ENCODE measurements at regions not wholly inside any gene's neighbourhood (a gene's known extent, or its start where the extent isn't known, plus 50 kb on each side); places are given as distances from the start of the nearest gene placed in this dataset.

DNA sequence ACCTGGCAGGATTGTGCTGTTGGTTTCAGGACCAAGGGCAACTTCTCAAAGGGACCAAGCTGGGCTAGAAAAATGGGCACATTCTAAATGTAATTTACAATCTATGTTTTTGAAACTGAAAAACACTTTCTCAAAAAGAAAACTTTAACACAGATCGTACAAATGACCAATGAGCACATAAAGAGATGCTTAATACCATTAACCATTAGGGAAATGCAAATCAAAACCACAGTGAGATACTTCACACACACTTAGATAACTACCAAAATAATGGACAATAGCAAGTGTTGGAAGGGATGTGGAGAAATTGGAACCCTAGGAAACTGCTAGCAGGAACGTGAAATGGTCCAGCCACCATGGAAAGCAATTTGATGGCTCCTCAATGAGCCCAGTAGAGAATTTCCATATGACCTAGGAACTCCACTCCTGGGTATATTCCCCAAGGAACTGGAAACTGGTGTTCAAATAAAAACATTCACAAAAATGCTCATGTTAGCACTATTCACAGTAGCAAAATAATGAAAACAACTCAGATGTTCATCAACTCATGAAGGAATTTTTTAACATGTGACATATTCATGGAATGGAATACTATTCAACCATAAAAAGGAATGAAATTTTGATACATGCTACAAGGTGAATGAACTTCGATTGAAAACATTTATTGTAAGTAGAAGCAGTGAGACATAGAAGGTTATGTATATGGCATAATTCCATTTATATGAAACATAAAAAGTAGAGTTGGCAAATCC, 288.3 kb upstream of the NR2F2 start:
- DNase-seq (ENCODE audit: low read depth) = no peak
- TF ChIP-seq, protein P1, sequence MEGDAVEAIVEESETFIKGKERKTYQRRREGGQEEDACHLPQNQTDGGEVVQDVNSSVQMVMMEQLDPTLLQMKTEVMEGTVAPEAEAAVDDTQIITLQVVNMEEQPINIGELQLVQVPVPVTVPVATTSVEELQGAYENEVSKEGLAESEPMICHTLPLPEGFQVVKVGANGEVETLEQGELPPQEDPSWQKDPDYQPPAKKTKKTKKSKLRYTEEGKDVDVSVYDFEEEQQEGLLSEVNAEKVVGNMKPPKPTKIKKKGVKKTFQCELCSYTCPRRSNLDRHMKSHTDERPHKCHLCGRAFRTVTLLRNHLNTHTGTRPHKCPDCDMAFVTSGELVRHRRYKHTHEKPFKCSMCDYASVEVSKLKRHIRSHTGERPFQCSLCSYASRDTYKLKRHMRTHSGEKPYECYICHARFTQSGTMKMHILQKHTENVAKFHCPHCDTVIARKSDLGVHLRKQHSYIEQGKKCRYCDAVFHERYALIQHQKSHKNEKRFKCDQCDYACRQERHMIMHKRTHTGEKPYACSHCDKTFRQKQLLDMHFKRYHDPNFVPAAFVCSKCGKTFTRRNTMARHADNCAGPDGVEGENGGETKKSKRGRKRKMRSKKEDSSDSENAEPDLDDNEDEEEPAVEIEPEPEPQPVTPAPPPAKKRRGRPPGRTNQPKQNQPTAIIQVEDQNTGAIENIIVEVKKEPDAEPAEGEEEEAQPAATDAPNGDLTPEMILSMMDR (IDR thresholded peaks at IDR 0.05; ENCODE audit: control insufficient read depth, insufficient read depth, low read depth, low read length, missing control alignments) = no peak
- no peak overlapping the region for H3K4me3 ChIP-seq (ENCODE audit: control insufficient read depth, low read depth, low read length)

DNA sequence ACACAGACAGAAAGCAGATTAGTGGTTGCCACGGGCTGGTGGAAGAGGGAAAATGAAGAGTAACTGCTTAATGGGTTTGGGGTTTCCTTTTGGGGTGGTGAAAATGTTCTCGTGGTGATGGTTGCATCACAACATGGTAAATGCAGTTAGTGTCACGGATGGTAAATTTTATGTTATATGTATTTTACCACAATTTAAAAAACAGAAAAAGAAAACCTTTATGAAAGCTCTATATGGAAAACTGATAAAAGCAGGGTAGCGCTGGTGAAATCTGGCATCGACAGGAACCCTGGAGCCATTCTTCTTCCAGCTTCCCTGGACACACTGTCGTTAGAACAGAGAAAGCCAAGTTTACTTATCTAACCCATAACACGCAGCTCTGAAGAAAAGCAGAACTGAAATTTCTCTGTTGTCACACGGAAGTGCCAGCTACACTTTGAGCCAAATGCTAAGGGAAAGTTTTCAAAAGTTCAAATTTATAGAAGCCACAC, 287.7 kb upstream of the NR2F2 start:
- TF ChIP-seq, protein P1 (IDR thresholded peaks at IDR 0.05; ENCODE audit: control insufficient read depth, insufficient read depth, low read depth, low read length, missing control alignments) = no peak
- H3K4me3 ChIP-seq (ENCODE audit: control insufficient read depth, low read depth, low read length) = no peak overlapping the region
- DNase-seq (ENCODE audit: low read depth) = no peak

DNA sequence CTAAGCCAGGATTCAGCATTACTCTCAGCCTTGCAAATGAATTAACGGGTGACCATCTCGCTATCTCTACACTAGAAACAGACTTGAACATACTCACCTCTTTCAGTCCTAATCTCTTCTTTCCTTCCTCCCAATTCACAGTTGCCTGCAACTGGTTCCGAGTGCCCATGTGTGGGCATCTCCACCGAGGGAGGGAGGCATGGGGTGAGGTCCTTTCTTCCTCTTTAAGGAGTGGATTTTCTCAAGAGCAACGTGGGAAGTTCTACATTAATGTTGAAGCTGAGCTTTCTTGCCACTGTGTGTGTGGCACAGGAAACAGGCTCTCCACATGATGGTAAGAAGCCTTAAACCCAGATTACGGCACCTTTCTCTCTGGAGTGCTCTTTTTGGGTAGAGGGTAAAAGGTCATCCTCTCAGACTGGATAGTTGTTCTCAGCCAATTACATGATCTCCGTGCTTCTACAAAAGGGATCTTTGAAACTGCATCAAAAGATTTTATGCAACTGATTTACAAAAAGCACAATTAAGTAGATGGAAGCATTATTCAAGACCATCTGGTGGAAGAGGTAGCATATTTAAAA, 286.8 kb upstream of the NR2F2 start:
- no peak for DNase-seq (ENCODE audit: low read depth)
- H3K4me3 ChIP-seq (ENCODE audit: control insufficient read depth, low read depth, low read length) = no peak overlapping the region
- TF ChIP-seq, protein P1 (IDR thresholded peaks at IDR 0.05; ENCODE audit: control insufficient read depth, insufficient read depth, low read depth, low read length, missing control alignments) = no peak

DNA sequence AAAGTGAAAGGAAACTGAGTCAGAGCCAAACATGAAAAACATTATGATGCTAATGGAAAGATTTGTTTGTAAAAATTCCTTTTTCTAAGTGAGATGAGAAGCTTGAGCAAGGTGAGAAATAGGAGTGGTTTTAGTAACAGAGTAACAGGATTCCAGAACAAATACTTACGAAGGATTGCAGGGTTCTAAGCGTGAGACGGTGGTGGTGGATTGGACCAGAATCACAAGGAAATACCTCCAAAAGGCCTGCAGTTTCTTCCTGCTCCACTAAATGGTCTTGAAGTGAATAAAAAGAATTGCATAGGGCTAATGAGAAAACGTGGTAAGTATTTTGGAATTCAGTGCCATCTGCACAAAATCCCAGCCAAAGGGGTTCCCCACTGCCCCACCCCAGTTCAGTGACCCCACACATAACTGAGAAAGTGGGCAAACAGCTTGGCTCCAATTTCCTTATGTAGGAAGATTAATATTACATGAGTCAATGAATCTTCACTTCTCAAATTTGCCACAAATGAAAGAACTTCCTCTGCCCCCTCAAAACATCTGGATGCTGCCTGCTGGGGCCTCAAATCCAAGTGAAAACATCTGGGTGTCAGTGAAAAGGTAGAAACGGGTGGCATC, 283.8 kb upstream of the NR2F2 start:
- DNase-seq (ENCODE audit: low read depth) = peak; percentile 18
- H3K4me3 ChIP-seq (ENCODE audit: control insufficient read depth, low read depth, low read length) = peak overlapping the region; percentile 1; the same call in 1 of the 2 replicates
- TF ChIP-seq, protein P1 (IDR thresholded peaks at IDR 0.05; ENCODE audit: control insufficient read depth, insufficient read depth, low read depth, low read length, missing control alignments) = no peak

DNA sequence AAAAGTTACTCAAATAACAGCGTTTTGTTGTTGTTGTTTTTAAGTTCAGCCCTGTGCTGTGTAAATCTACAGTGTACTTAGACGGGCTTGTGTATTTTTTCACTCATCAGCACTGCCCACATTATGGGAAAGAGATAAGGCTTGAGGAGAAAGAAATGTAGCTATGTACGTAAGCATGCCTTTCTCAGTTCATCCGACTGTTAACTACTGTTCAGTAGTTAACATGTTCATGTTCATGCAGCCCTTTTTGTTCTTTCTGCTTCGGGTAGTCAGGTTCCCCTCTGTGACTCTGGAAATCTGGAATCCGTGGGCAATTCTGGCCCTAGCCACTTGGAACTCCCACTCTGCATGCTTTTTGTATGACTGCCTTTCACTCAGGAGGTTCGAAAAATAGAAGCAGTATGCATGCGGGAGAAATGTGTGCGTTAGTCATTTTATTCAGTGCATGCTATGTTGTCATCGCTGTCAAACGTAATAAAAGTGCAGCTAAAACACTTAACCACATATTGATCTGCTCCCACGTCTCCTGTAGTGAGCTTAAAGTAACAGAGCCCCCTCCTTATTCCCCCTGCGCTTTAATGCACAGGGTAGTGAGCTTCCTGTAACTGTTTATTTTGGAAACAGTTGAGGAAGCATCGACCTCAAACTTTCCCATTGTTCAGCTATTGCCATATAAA, 283.1 kb upstream of the NR2F2 start:
- peak; percentile 76 for DNase-seq (ENCODE audit: low read depth)
- H3K4me3 ChIP-seq (ENCODE audit: control insufficient read depth, low read depth, low read length) = peak overlapping the region; percentile 1

DNA sequence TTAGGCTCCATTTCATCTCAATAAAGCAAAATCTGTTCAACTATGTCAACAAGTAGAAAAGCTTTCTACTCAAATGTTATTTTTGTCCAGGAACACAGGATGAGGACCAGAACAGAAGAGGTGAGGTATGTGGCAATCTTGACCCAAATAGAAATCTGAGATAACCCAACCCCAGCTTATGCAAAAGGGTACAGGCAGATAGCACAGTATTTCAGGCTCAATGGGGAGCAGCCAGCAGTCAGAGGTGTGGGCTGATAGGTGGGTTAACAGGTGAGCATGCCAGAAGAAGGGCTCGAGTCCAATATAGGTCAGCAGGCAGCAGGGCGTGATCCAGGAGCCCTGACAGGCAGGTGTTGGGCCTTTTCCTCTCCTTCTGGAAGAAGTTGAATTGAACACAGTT, 281.2 kb upstream of the NR2F2 start:
- no peak for DNase-seq (ENCODE audit: low read depth)
- no peak overlapping the region for H3K4me3 ChIP-seq (ENCODE audit: control insufficient read depth, low read depth, low read length)
- TF ChIP-seq, protein P1 (IDR thresholded peaks at IDR 0.05; ENCODE audit: control insufficient read depth, insufficient read depth, low read depth, low read length, missing control alignments) = no peak

More for the DNA sequence above, 283.1 kb upstream of the NR2F2 start:
- TF ChIP-seq, protein P1 (IDR thresholded peaks at IDR 0.05; ENCODE audit: control insufficient read depth, insufficient read depth, low read depth, low read length, missing control alignments) = peak; percentile 6

All from AG09309 (cell line).